Nephron (organoid): ENCODE measurements at regions not wholly inside any gene's neighbourhood (a gene's known extent, or its start where the extent isn't known, plus 50 kb on each side); places are given as distances from the start of the nearest gene placed in this dataset.

Experiments used
- H3K27ac Mint-ChIP-seq, 3 experiments: 2 replicates each; pipeline ENCODE4 v1.8.0; 2020; ENCODE audit warnings: mixed read lengths in 3 of 3, mild to moderate bottlenecking in 2 of 3, moderate library complexity in 1 of 3
- H3K27me3 Mint-ChIP-seq: 2 replicates; pipeline ENCODE4 v1.8.0; 2021; ENCODE audit warnings: low read depth, mild to moderate bottlenecking, moderate library complexity, mixed read lengths
- H3K36me3 Mint-ChIP-seq: 2 replicates; pipeline ENCODE4 v1.8.0; 2020; ENCODE audit warnings: low read depth, mixed read lengths
- H3K4me1 Mint-ChIP-seq: 2 replicates; pipeline ENCODE4 v1.8.0; 2020; ENCODE audit warnings: mixed read lengths
- H3K4me3 Mint-ChIP-seq, 3 experiments: 2 replicates each; pipeline ENCODE4 v1.8.0; 2020; ENCODE audit warnings: mild to moderate bottlenecking in 3 of 3, mixed read lengths in 3 of 3, moderate library complexity in 2 of 3
- H3K9me3 Mint-ChIP-seq: 2 replicates; pipeline ENCODE4 v1.8.0; 2020; ENCODE audit warnings: mixed read lengths
- TF ChIP-seq, protein P1 (sequence below), 3 experiments: fragments of 200-600 bp; sonication (generic); IDR thresholded peaks; one replicate each; pipeline ENCODE4 v1.5.0; 2021; ENCODE audit warnings: antibody characterized with exemption in 3 of 3; ENCODE audit not compliant: unreplicated experiment in 3 of 3

DNA sequence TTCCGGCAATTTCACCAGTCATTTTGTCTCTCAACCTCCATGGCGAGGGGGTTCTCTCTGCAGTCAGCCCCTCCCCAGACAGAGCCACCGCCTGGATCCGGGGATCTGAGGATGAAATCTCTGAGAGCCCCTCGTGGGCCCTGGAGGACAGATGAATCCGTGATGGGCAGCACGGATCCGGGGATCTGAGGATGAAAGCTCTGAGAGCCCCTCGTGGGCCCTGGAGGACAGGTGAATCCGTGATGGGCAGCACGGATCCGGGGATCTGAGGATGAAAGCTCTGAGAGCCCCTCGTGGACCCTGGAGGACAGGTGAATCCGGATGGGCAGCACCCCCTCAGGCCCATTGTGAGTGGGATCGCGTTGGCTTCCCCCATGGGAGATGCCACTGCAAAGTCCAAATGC is 106.5 kb downstream of the DACT2 start:
- Mint-ChIP-seq H3K36me3 (no peaks in the 10 kb centered on the region), H3K9me3 (no peaks in the 10 kb centered on the region), H3K27me3 (peaks cover 9% of the 10 kb centered on the region), H3K27ac (no peak overlapping the region), H3K4me3 (no peak overlapping the region), H3K4me1 (peaks cover 39% of the 10 kb centered on the region)
- TF ChIP-seq, protein P1, sequence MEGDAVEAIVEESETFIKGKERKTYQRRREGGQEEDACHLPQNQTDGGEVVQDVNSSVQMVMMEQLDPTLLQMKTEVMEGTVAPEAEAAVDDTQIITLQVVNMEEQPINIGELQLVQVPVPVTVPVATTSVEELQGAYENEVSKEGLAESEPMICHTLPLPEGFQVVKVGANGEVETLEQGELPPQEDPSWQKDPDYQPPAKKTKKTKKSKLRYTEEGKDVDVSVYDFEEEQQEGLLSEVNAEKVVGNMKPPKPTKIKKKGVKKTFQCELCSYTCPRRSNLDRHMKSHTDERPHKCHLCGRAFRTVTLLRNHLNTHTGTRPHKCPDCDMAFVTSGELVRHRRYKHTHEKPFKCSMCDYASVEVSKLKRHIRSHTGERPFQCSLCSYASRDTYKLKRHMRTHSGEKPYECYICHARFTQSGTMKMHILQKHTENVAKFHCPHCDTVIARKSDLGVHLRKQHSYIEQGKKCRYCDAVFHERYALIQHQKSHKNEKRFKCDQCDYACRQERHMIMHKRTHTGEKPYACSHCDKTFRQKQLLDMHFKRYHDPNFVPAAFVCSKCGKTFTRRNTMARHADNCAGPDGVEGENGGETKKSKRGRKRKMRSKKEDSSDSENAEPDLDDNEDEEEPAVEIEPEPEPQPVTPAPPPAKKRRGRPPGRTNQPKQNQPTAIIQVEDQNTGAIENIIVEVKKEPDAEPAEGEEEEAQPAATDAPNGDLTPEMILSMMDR (IDR thresholded peaks at IDR 0.05; ENCODE audit: unreplicated experiment in 3 of 3), result no peak

DNA sequence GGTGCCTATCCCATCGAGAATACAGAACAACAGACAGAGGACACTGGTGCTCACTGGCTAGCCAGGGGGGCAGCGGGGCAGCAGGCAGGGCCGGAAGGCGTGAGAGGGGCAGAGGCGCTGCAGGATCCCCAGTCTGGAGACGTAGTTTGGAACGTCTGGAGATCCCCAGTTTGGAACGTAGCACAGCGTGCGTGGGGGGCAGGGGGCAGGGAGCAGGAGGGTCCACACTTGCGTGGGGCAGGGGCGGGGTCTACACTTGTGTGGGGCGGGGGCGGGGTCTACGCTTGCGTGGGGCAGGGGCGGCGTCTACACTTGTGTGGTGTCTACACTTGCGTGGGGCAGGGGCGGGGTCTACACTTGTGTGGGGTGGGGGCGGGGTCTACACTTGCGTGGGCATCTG is 107.2 kb downstream of the DACT2 start:
- H3K9me3 Mint-ChIP-seq, result no peaks in the 10 kb centered on the region
- H3K4me1 Mint-ChIP-seq, result peaks cover 34% of the 10 kb centered on the region
- peaks cover 9% of the 10 kb centered on the region for H3K27me3 Mint-ChIP-seq
- H3K36me3 Mint-ChIP-seq, result no peaks in the 10 kb centered on the region
- peak overlapping the region in 1 of 3 experiments; percentile 14 for H3K27ac Mint-ChIP-seq
- no peak overlapping the region for H3K4me3 Mint-ChIP-seq
- TF ChIP-seq, protein P1 (IDR thresholded peaks at IDR 0.05; ENCODE audit: unreplicated experiment in 3 of 3), result no peak

DNA sequence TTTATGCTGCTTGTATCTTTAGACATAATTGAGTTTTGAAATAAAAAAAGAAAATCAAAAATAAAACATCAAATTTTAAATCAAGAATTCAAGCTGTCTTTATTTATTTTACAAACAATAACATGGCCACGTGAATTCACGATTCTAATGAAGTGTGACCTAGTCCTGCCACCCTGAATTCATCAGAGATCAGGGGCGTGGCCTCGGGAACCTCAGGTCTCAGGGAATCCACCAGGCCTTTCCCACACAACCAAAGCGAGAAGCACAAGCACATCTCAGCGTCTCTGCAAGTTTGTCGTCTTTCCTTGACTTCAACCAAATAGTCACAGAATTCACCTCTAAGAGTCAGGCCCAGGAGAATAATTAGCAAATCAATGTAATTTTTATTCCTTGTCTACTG is 107.9 kb downstream of the DACT2 start:
- H3K27me3 Mint-ChIP-seq, result peaks cover 10% of the 10 kb centered on the region
- no peaks in the 10 kb centered on the region for H3K36me3 Mint-ChIP-seq
- H3K4me1 Mint-ChIP-seq, result peaks cover 38% of the 10 kb centered on the region
- H3K9me3 Mint-ChIP-seq, result no peaks in the 10 kb centered on the region
- H3K4me3 Mint-ChIP-seq, result no peak overlapping the region
- peak overlapping the region in 1 of 3 experiments; percentile 14 for H3K27ac Mint-ChIP-seq
- TF ChIP-seq, protein P1 (IDR thresholded peaks at IDR 0.05; ENCODE audit: unreplicated experiment in 3 of 3), result no peak

DNA sequence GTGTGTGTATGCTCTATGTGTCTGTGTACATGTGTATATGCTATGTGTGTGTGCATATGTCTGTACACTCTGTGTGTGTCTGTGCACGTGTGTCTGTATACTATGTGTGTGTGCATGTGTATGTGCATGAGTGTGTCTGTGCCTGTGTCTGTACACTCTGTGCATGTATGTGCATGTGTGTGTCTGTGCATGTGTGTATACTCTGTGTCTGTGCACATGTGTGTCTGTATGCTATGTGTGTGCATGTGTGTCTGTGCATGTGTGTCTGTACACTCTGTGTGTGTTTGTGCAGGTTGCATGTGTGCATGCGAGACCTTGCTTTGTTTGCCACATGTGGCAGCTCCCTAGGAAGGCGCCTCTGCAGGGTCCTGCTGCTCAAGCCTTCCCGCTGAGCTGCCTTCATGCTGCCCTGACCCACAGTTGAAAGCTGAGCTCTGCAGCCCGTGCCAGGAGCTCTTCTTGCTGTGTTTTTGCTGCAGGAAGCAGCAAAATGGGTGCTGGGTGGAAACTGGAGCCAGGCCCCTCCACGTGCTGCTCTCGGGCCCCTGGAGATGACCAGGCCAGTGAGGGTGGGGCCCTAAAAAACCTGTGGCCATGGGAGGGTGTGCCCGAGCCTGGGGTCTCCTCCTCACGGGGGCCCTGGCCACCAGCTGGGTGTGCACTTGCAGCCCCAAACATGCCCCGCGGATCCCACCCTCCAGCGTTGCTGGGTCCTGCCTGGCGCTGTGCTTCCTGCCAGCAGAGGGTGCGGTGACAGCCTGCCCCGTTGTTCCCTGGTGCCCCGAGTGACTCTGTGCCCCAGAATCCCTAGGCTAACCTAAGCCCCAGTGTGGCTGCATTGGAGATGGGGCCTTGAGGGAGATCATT is 109.1 kb downstream of the DACT2 start:
- H3K27ac Mint-ChIP-seq, result peak overlapping the region in 1 of 3 experiments; percentile 1
- H3K9me3 Mint-ChIP-seq, result peaks cover 3% of the 10 kb centered on the region
- no peak overlapping the region for H3K4me3 Mint-ChIP-seq
- peaks cover 34% of the 10 kb centered on the region for H3K4me1 Mint-ChIP-seq
- peaks cover 11% of the 10 kb centered on the region for H3K27me3 Mint-ChIP-seq
- TF ChIP-seq, protein P1 (IDR thresholded peaks at IDR 0.05; ENCODE audit: unreplicated experiment in 3 of 3), result no peak
- H3K36me3 Mint-ChIP-seq, result no peaks in the 10 kb centered on the region

DNA sequence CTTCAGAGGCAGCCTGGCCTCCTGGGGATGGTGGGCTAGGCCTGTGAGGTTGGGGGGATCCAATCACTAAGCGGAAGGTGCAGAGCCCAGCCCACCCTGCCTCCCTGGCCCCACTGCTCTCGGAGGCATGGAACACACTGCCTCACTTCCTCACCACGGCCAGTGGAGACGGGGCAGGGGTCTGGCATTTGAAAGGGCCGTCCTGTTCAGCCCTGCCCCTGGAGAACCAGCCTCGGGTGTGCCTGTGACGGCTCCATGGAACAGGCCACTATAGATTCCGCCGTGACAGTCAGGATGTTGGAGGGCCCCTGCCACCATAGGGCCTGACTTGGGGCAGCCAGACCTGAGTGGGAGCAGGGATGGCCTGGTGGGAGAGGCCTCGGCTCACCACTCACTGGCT is 110.2 kb downstream of the DACT2 start:
- peak overlapping the region in 2 of 3 experiments; percentile 23 to 51 for H3K27ac Mint-ChIP-seq
- peaks cover 7% of the 10 kb centered on the region for H3K9me3 Mint-ChIP-seq
- H3K4me3 Mint-ChIP-seq, result no peak overlapping the region
- H3K4me1 Mint-ChIP-seq, result peaks cover 34% of the 10 kb centered on the region
- no peaks in the 10 kb centered on the region for H3K36me3 Mint-ChIP-seq
- peaks cover 8% of the 10 kb centered on the region for H3K27me3 Mint-ChIP-seq
- TF ChIP-seq, protein P1 (IDR thresholded peaks at IDR 0.05; ENCODE audit: unreplicated experiment in 3 of 3), result no peak

DNA sequence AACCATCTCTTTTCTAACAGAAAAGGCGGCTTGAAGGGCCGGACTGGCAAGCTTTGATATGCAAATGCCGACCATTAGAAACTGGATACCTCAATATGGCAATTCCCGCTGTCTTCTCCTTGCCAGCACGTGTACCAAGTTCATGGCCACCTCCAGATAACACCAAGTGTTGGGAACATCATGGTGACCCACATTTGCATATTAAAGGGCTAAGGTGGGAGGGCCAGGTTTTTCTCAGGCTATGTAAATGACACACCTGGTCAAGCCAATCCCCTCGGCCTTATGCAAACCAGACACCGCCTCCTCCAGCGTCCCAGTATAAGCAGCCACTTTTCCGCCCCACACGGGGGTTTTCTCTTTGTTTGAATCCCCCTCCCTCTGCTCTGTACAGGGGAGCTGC is 110.7 kb downstream of the DACT2 start:
- H3K4me1 Mint-ChIP-seq, result peaks cover 34% of the 10 kb centered on the region
- H3K36me3 Mint-ChIP-seq, result no peaks in the 10 kb centered on the region
- TF ChIP-seq, protein P1 (IDR thresholded peaks at IDR 0.05; ENCODE audit: unreplicated experiment in 3 of 3), result no peak
- H3K9me3 Mint-ChIP-seq, result peaks cover 10% of the 10 kb centered on the region
- H3K27me3 Mint-ChIP-seq, result peaks cover 7% of the 10 kb centered on the region
- H3K27ac Mint-ChIP-seq, result peak overlapping the region in 2 of 3 experiments; percentile 23 to 51
- H3K4me3 Mint-ChIP-seq, result no peak overlapping the region
